DND-41 (cell line): ENCODE measurements at regions not wholly inside any gene's neighbourhood (a gene's known extent, or its start where the extent isn't known, plus 50 kb on each side); places are given as distances from the start of the nearest gene placed in this dataset.

Experiments used
- EZH2 ChIP-seq: IDR thresholded peaks from 3 replicates; pipeline ENCODE4 v1.6.1; 2012; ENCODE audit warnings: borderline replicate concordance, low read depth, mild to moderate bottlenecking, moderate library complexity, low read length, inconsistent platforms; ENCODE audit not compliant: severe bottlenecking
- TF ChIP-seq, protein P1 (sequence below): IDR thresholded peaks from 2 replicates; pipeline ENCODE4 v1.5.1; 2012; ENCODE audit warnings: borderline replicate concordance, low read length, moderate library complexity, mild to moderate bottlenecking; ENCODE audit not compliant: poor library complexity, severe bottlenecking; ENCODE audit errors: extremely low read depth

- TF ChIP-seq, protein P1, sequence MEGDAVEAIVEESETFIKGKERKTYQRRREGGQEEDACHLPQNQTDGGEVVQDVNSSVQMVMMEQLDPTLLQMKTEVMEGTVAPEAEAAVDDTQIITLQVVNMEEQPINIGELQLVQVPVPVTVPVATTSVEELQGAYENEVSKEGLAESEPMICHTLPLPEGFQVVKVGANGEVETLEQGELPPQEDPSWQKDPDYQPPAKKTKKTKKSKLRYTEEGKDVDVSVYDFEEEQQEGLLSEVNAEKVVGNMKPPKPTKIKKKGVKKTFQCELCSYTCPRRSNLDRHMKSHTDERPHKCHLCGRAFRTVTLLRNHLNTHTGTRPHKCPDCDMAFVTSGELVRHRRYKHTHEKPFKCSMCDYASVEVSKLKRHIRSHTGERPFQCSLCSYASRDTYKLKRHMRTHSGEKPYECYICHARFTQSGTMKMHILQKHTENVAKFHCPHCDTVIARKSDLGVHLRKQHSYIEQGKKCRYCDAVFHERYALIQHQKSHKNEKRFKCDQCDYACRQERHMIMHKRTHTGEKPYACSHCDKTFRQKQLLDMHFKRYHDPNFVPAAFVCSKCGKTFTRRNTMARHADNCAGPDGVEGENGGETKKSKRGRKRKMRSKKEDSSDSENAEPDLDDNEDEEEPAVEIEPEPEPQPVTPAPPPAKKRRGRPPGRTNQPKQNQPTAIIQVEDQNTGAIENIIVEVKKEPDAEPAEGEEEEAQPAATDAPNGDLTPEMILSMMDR: no peak
- TF ChIP-seq EZH2: no peak
These were observed 318.7 kb downstream of the CYP26B1 start for GRCh38 chr2:71829008-71829407.
